SJCRH30 (cell line): ENCODE measurements at regions not wholly inside any gene's neighbourhood (a gene's known extent, or its start where the extent isn't known, plus 50 kb on each side); places are given as distances from the start of the nearest gene placed in this dataset.
A peak's percentile ranks its signal among the peaks of the same experiment; 100 is the strongest.
"Not testable (repeated sequence)": the region's sequence is repeated elsewhere in the genome, so short reads cannot be mapped to it uniquely, and the experiment has no call there.

Experiments
- DNase-seq, 2 experiments: peaks; one replicate each; pipeline ENCODE4 v3.0.0-alpha.2; 2015 to 2020
- H3K27ac ChIP-seq: fragments of 250-450 bp; sonication (Bioruptor Pico); 2 replicates; pipeline ENCODE4 v1.5.1; 2020; ENCODE audit warnings: mild to moderate bottlenecking, moderate library complexity
- H3K27me3 ChIP-seq: fragments of 250-450 bp; sonication (Bioruptor Pico); 2 replicates; pipeline ENCODE4 v1.5.1; 2020; ENCODE audit warnings: mild to moderate bottlenecking, moderate library complexity
- H3K36me3 ChIP-seq: fragments of 250-450 bp; sonication (Bioruptor Pico); 2 replicates; pipeline ENCODE4 v1.5.1; 2020; ENCODE audit warnings: mild to moderate bottlenecking, moderate library complexity
- H3K4me1 ChIP-seq: fragments of 250-450 bp; sonication (Bioruptor Pico); 2 replicates; pipeline ENCODE4 v1.5.1; 2020; ENCODE audit warnings: mild to moderate bottlenecking, moderate library complexity
- H3K4me3 ChIP-seq: fragments of 250-450 bp; sonication (Bioruptor Pico); 2 replicates; pipeline ENCODE4 v1.5.1; 2020; ENCODE audit warnings: mild to moderate bottlenecking, moderate library complexity
- H3K9me3 ChIP-seq: fragments of 250-450 bp; sonication (Bioruptor Pico); replicated peaks from 2 replicates; pipeline ENCODE4 v1.5.1; 2020; ENCODE audit warnings: mild to moderate bottlenecking, moderate library complexity

- Histone ChIP-seq H3K27ac (no peak overlapping the region), H3K4me1 (no peaks in the 10 kb centered on the region), H3K27me3 (0 out of 2 replicates have a peak, but pooled peaks cover 3% of the 10 kb centered on the region), H3K9me3 (no peaks in the 10 kb centered on the region), H3K36me3 (no peaks in the 10 kb centered on the region), H3K4me3 (no peak overlapping the region)
- DNase-seq, result no peak
Observed at GRCh38 chr6:99816795-99817194, 177.2 kb downstream of the MCHR2 start.

- DNase-seq, result no peak
- H3K4me3 ChIP-seq, result no peak overlapping the region
- H3K9me3 ChIP-seq, result no peaks in the 10 kb centered on the region
- H3K4me1 ChIP-seq, result no peaks in the 10 kb centered on the region
- 0 out of 2 replicates have a peak, but pooled peaks cover 3% of the 10 kb centered on the region for H3K27me3 ChIP-seq
- no peak overlapping the region for H3K27ac ChIP-seq
- H3K36me3 ChIP-seq, result no peaks in the 10 kb centered on the region
Observed at GRCh38 chr6:99818161-99818560, 175.9 kb downstream of the MCHR2 start.

GRCh38 chr6:99819853-99820252, 174.2 kb downstream of the MCHR2 start:
- no peak for DNase-seq

GRCh38 chr6:99821164-99821563, 172.9 kb downstream of the MCHR2 start:
- peak in 1 of 2 experiments; percentile 4 for DNase-seq
- no peaks in the 10 kb centered on the region for H3K36me3 ChIP-seq
- H3K4me3 ChIP-seq, result no peak overlapping the region
- H3K4me1 ChIP-seq, result no peaks in the 10 kb centered on the region
- 0 out of 2 replicates have a peak, but pooled peaks cover 3% of the 10 kb centered on the region for H3K27me3 ChIP-seq
- H3K9me3 ChIP-seq, result no peaks in the 10 kb centered on the region
- no peak overlapping the region for H3K27ac ChIP-seq

More at GRCh38 chr6:99819853-99820252, 174.2 kb downstream of the MCHR2 start:
- no peak overlapping the region for H3K4me3 ChIP-seq
- H3K9me3 ChIP-seq, result no peaks in the 10 kb centered on the region
- no peak overlapping the region for H3K27ac ChIP-seq
- H3K4me1 ChIP-seq, result no peaks in the 10 kb centered on the region
- no peaks in the 10 kb centered on the region for H3K36me3 ChIP-seq
- 0 out of 2 replicates have a peak, but pooled peaks cover 3% of the 10 kb centered on the region for H3K27me3 ChIP-seq

GRCh38 chr6:99822741-99823512, 171.1 kb downstream of the MCHR2 start:
- Histone ChIP-seq H3K27me3 (0 out of 2 replicates have a peak, but pooled peaks cover 3% of the 10 kb centered on the region), H3K9me3 (no peaks in the 10 kb centered on the region), H3K4me1 (no peaks in the 10 kb centered on the region), H3K27ac (no peak overlapping the region), H3K36me3 (no peaks in the 10 kb centered on the region), H3K4me3 (peak overlapping the region; percentile 57)
- DNase-seq, result peak; percentile 29 to 65

GRCh38 chr6:99823513-99824235, 170.3 kb downstream of the MCHR2 start:
- H3K36me3 ChIP-seq, H3K27ac ChIP-seq, H3K27me3 ChIP-seq, H3K4me1 ChIP-seq, H3K9me3 ChIP-seq: not testable (repeated sequence)
- DNase-seq, result peak in 1 of 2 experiments; percentile 13
- peak overlapping the region; percentile 57 for H3K4me3 ChIP-seq

GRCh38 chr6:99833034-99833433, 161.0 kb downstream of the MCHR2 start:
- DNase-seq, result no peak
- no peak overlapping the region for H3K4me3 ChIP-seq
- no peaks in the 10 kb centered on the region for H3K4me1 ChIP-seq
- no peaks in the 10 kb centered on the region for H3K36me3 ChIP-seq
- no peaks in the 10 kb centered on the region for H3K27me3 ChIP-seq
- no peaks in the 10 kb centered on the region for H3K9me3 ChIP-seq
- no peak overlapping the region for H3K27ac ChIP-seq

GRCh38 chr6:99836471-99836870, 157.6 kb downstream of the MCHR2 start:
- Histone ChIP-seq H3K4me1 (no peaks in the 10 kb centered on the region), H3K4me3 (no peak overlapping the region), H3K27me3 (no peaks in the 10 kb centered on the region), H3K9me3 (no peaks in the 10 kb centered on the region), H3K27ac (no peak overlapping the region), H3K36me3 (no peaks in the 10 kb centered on the region)
- no peak for DNase-seq

GRCh38 chr6:99838607-99839006, 155.4 kb downstream of the MCHR2 start:
- no peak overlapping the region for H3K4me3 ChIP-seq
- no peak for DNase-seq
- peaks cover 6% of the 10 kb centered on the region; the same call in 1 of the 2 replicates for H3K27me3 ChIP-seq
- H3K4me1 ChIP-seq, result no peaks in the 10 kb centered on the region
- H3K36me3 ChIP-seq, result no peaks in the 10 kb centered on the region
- H3K27ac ChIP-seq, result no peak overlapping the region
- H3K9me3 ChIP-seq, result no peaks in the 10 kb centered on the region

GRCh38 chr6:99841297-99841696, 152.7 kb downstream of the MCHR2 start:
- Histone ChIP-seq H3K27me3 (peaks cover 9% of the 10 kb centered on the region; the same call in 1 of the 2 replicates), H3K4me1 (no peaks in the 10 kb centered on the region), H3K4me3 (no peak overlapping the region), H3K36me3 (no peaks in the 10 kb centered on the region), H3K9me3 (no peaks in the 10 kb centered on the region), H3K27ac (no peak overlapping the region)
- DNase-seq, result no peak

GRCh38 chr6:99846006-99846405, 148.0 kb downstream of the MCHR2 start:
- peaks cover 9% of the 10 kb centered on the region; the same call in 1 of the 2 replicates for H3K27me3 ChIP-seq
- H3K9me3 ChIP-seq, result no peaks in the 10 kb centered on the region
- H3K4me3 ChIP-seq, result no peak overlapping the region
- H3K27ac ChIP-seq, result no peak overlapping the region
- DNase-seq, result no peak
- no peaks in the 10 kb centered on the region for H3K4me1 ChIP-seq
- no peaks in the 10 kb centered on the region for H3K36me3 ChIP-seq

- no peaks in the 10 kb centered on the region for H3K36me3 ChIP-seq
- no peak overlapping the region for H3K4me3 ChIP-seq
- no peak overlapping the region for H3K27ac ChIP-seq
- no peaks in the 10 kb centered on the region for H3K4me1 ChIP-seq
- no peaks in the 10 kb centered on the region for H3K9me3 ChIP-seq
- no peaks in the 10 kb centered on the region for H3K27me3 ChIP-seq
- DNase-seq, result no peak
Observed at GRCh38 chr6:99850841-99851240, 143.2 kb downstream of the MCHR2 start.

- Histone ChIP-seq H3K27me3 (no peaks in the 10 kb centered on the region), H3K27ac (no peak overlapping the region), H3K9me3 (no peaks in the 10 kb centered on the region), H3K4me1 (no peaks in the 10 kb centered on the region), H3K36me3 (no peaks in the 10 kb centered on the region), H3K4me3 (no peak overlapping the region)
- DNase-seq, result no peak
Observed at GRCh38 chr6:99852031-99852430, 142.0 kb downstream of the MCHR2 start.

- H3K27me3 ChIP-seq, result no peaks in the 10 kb centered on the region
- no peaks in the 10 kb centered on the region for H3K9me3 ChIP-seq
- no peaks in the 10 kb centered on the region; the same call in 1 of the 2 replicates for H3K36me3 ChIP-seq
- H3K4me3 ChIP-seq, result no peak overlapping the region
- H3K4me1 ChIP-seq, result no peaks in the 10 kb centered on the region
- no peak for DNase-seq
- no peak overlapping the region for H3K27ac ChIP-seq
Observed at GRCh38 chr6:99867026-99867425, 127.0 kb downstream of the MCHR2 start.

GRCh38 chr6:99868074-99868702, 125.8 kb downstream of the MCHR2 start:
- Histone ChIP-seq H3K27ac (no peak overlapping the region), H3K27me3 (no peaks in the 10 kb centered on the region), H3K4me3 (no peak overlapping the region), H3K36me3 (no peaks in the 10 kb centered on the region; the same call in 1 of the 2 replicates), H3K9me3 (no peaks in the 10 kb centered on the region), H3K4me1 (no peaks in the 10 kb centered on the region)
- DNase-seq, result peak; percentile 57 to 81
